CD4-positive, alpha-beta T cell treated with Interleukin-4 for 1 hour (primary cell): ENCODE measurements at regions not wholly inside any gene's neighbourhood (a gene's known extent, or its start where the extent isn't known, plus 50 kb on each side); places are given as distances from the start of the nearest gene placed in this dataset.
"Not testable (repeated sequence)": the region's sequence is repeated elsewhere in the genome, so short reads cannot be mapped to it uniquely, and the experiment has no call there.

Experiments
- DNase-seq, 2 donors: peaks; one replicate each; pipeline ENCODE4 v3.0.0-alpha.2; 2020 to 2022

- no peak for DNase-seq
Measured at GRCh38 chr15:96180087-96180748, 150.3 kb upstream of the NR2F2 start.

- no peak for DNase-seq
Measured at GRCh38 chr15:96181217-96181616, 149.3 kb upstream of the NR2F2 start.

DNA sequence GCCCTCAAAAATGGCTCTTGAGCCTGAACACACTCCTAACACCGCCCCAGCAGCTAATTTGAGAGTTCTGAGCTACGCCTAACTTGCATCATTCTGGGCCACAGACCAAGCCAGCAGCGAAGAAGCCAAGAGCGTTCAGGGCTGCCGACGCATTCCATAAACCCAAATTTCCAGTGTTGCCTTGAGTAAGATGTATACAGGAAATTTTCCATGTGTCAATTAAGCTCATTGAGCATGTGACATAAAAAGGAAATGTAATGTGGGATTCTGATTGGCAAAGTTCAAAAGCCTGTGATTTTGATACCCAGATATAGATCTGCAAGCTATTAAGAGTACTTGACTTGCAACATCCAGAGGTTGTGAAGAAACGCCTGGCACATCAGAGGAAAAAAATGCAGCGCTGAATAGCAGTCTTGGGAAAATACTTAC, 148.6 kb upstream of the NR2F2 start:
- DNase-seq: no peak

- DNase-seq: no peak
Measured at GRCh38 chr15:96182736-96183513, 147.6 kb upstream of the NR2F2 start.

- DNase-seq: no peak
Measured at GRCh38 chr15:96183514-96183850, 147.0 kb upstream of the NR2F2 start.

DNA sequence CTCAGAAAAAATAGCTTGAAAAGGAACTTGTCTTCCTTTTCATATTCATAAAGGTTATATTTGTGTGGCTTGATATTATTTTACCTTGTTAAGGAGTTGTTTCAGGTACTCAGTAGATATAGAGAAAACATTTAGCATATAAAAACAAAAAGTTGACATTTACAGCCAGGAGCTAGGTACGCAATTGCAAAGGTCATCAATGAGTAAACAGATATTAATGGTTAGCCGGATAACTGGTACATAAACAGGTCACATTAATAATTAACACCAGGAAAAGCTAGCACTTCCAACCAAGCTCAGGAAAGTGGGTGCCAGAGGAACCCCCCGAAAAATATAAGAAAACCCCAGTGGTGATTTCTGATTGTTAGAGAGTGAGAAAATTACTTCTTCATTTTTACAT, 146.6 kb upstream of the NR2F2 start:
- no peak for DNase-seq

DNA sequence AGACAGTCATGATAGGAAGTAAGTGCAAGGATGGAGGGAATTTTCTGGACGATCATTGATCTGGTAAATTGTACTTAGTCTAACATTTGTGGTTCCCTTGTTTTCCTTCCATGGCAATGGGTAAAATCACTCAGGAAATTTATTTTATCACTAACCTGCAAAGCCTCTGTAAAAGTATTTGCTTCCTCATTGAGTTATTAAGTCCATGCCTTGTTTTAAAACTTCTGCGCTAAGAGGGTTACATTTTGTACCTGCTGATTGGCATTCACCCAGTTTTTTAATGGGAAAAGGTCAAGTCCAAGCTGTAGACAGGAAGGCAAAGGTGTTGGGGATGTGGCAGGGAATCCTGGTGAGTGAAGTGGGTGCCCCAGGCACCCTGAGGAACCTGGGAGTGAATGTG, 146.2 kb upstream of the NR2F2 start:
- no peak for DNase-seq

- DNase-seq: no peak
Measured at GRCh38 chr15:96186105-96186504, 144.4 kb upstream of the NR2F2 start.

DNA sequence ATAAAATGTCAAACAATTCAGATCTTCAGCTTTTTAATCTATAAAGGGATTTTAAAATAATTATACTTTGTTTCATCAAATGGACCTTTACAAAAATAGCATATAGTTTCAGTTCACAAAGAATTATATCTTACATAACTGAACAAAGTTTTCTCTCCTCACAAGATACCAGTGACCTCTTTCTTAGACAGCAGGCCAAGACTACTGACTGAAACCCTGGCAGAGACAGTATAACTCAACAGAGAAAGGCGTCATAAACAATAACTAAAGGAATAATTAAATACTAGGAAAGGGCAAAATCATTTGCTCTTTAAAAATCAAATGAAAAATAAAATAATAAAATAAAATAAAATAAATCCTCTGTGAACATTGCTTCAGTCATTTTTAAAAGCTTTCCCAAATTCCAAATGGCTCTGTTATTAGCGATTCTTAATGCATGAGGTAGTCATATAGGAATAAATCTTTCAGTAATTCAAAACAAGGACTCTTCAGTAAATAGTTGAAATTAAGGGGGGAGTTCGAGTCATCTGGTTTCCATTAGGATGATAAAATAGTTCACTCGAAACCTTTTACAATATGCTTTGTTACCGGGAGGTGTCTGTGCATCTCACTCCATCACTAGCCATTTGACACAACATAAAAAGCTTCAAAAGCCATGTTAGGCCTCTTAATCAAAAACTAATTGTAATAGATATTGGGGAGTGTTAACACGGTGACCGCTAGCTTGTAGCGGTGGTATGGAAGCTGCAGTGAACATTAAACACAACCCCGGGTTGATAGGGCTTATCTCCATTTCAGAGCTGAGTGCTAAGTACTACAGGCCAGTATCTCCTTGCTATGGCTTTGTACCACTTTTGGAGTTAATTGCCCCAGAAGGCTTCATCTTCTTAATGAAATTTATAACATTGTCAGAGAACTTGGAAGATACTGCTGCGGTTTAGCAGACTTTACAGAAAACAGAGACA, 142.9 kb upstream of the NR2F2 start:
- no peak for DNase-seq

GRCh38 chr15:96197721-96198120, 132.8 kb upstream of the NR2F2 start:
- DNase-seq: no peak

GRCh38 chr15:96199111-96199510, 131.4 kb upstream of the NR2F2 start:
- no peak for DNase-seq

DNA sequence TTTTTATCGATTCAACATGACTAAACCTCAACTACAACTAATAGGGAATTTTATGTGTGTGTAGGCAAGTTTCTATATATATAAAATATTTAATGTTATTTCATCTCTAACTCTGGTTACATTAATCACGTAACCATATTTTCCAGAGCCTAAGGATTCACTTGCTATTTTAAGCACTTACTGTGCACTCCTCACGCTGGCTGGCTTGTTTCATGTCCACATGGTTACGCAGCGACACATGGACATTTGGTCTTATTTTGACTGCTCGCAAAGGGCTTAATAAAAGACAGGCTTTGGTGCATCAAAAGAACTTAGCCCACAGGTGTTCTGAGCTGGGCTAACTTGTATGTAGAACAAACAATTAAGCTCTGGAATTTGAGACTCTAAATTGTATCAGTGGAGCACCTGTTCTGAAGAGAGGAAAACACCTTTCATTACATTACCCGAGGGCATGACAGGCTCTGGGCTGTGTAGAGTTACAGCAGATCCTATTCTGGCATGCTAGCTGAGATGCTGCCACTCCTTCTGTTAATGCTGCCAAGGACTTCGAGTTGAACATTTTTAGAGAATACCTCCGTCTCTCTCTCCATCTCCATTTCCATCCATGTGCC, 130.0 kb upstream of the NR2F2 start:
- DNase-seq: no peak

DNA sequence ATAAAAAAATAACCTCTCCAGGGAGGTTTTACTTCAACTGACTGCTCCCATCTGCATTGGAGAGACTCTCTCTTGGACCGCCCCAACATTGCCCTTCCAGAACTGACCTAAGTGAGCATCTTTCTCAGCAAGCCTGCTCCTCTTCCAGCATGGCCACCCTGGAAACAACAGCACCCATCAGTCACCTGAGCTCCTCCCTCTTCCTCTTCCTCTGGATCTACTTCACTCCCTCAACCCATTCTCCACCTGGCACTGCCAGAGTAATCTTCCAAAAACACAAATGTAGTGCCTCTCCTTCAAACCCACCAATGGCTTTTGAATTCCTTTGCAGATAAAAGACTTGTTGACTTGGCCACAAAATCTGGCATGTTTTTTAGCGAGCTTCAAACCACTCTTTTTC, 128.8 kb upstream of the NR2F2 start:
- DNase-seq: no peak

GRCh38 chr15:96205588-96205987, 124.9 kb upstream of the NR2F2 start:
- DNase-seq: not testable (repeated sequence)

GRCh38 chr15:96207377-96208006, 123.0 kb upstream of the NR2F2 start:
- no peak for DNase-seq

DNA sequence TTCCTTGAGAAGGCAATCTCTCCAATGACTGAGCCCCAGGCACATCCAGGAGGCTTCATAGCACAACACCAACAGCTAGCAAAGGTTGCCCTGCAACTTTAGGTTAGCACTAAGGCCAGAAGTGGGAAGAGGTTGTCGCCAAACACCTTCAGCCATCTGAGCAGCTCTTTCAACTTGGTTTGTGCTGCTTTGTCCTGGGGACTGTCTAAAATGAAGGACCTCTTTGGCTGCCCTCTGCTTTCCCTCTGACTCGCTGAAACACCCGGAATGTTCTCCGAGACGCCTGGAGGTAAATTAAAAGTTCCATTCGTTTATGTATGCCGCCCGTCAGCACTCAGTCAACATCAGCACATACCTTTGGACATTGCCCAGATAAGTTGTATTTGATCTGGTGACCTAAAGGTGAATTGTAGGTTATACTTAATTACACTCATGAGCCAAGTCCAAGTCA, 121.2 kb upstream of the NR2F2 start:
- no peak for DNase-seq

- DNase-seq: no peak
Measured at GRCh38 chr15:96213045-96213444, 117.5 kb upstream of the NR2F2 start.

- DNase-seq: no peak
Measured at GRCh38 chr15:96213896-96214295, 116.6 kb upstream of the NR2F2 start.

DNA sequence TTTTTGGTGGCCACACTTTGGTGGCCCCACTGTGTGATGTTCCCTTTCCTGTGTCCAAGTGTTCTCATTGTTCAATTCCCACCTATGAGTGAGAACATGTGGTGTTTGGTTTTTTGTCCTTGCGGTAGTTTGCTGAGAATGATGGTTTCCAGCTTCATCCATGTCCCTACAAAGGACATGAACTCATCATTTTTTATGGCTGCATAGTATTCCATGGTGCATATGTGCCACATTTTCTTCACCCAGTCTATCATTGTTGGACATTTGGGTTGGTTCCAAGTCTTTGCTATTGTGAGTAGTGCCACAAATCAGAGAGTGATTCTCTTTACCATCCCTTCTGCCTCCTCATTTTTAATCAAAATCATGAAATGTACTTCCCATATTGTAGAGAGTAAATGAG, 114.0 kb upstream of the NR2F2 start:
- DNase-seq: not testable (repeated sequence)

GRCh38 chr15:96217983-96218382, 112.5 kb upstream of the NR2F2 start:
- no peak for DNase-seq

DNA sequence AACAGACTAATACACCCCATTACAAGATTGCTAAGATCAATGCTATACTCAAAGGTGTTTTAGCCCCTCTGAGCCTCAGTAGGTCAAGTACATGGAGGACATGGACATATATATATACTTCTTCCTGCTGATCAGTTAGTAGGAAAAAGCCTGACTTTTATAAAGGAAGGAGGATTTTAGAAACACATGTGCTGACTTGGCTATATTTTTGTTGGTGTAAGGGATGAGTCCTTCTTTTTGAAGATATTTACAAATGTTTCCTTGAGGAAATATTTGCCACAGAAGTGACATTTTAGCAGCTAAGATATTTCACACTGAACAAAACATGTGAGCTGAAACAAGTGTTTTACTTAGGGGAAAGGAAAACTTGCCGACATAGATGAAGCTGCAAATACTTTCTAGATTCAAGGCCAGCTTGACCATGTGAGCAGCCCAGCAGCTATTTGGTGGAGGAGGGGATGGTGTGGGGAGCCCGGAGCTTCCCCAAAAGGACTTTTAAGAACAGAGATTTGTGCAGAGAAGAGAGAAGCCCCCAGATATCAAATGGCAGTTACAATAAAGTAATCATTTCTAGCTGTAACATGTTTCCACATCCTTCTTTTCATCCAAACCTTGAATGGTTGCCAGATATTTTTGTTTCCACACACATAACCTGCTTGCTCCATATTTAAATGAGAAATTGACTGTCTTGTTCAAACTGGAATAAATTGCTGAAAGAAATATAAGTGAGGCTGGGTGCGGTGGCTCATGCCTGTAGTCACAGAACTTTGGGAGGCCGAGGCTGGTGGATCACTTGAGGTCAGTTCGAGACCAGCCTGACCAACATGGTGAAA, 111.7 kb upstream of the NR2F2 start:
- DNase-seq: no peak

DNA sequence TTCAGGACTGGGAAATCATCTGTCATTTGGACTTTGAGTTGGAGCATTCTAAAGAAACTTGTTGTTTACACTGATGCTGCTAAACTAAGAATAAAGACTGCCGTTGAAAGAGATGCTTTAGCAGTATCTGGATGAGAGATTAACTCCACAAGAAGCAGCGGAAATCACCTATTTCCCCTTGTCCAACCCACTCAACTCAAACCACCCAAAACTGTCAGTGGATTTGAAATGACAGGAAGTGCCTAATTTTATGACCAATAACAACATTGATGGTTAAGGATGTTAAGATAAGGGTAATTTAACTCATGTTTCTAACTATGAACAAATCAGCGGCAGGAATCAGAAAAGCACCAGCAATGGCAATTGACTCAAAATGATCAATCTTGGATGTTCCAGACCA, 110.8 kb upstream of the NR2F2 start:
- no peak for DNase-seq
